K562 (cell line): ENCODE measurements at regions not wholly inside any gene's neighbourhood (a gene's known extent, or its start where the extent isn't known, plus 50 kb on each side); places are given as distances from the start of the nearest gene placed in this dataset.

Experiments used
- ATAC-seq: fragments of 200-7000 bp; cut with Tn5 transposase; 3 replicates; pipeline ENCODE4 v1.9.1; 2020; ENCODE audit warnings: moderate library complexity
- BruUV-seq: library from RNA; stranded (reverse); fragments of 400-500 nt; replicated peaks from 2 replicates; lab custom pipeline; 2021; lab: Mats Ljungman, UMichigan
- CTCF ChIA-PET: fragments of 300-600 bp; formaldehyde crosslinking; extraction: SDS; loops from one replicate; lab custom pipeline; 2021; ENCODE audit warnings: low intra/inter-chr PET ratio; lab: Yijun Ruan, JAX
- POLR2A ChIA-PET: fragments of 300-600, 350-650 bp; sonication (Branson Sonifier 250); formaldehyde crosslinking; extraction: SDS; loops from one replicate; lab custom pipeline; 2021; ENCODE audit warnings: antibody characterized with exemption, inconsistent platforms; lab: Yijun Ruan, JAX
- DNase-seq, 4 experiments: peaks; one replicate each; pipeline versions ENCODE4 v3.0.0 to v3.0.0-alpha.2; 2011 to 2018; ENCODE audit warnings: low spot score in 3 of 4, mixed read lengths in 3 of 4; ENCODE audit errors: extremely low read depth in 1 of 4
- FAIRE-seq: peaks from 2 replicates; lab custom pipeline; 2011; peaks lifted over from hg19 to GRCh38; lab: Jason Lieb, UNC
- H2AFZ ChIP-seq: 2 replicates; pipeline ENCODE4 v1.6.0; 2011; ENCODE audit warnings: low read depth, low read length, control low read depth, inconsistent platforms
- H3K27ac ChIP-seq: fragments of 200-600 bp; 3 replicates; pipeline ENCODE4 v1.8.0; 2011; ENCODE audit warnings: low read depth, mild to moderate bottlenecking, control low read depth, inconsistent platforms, low read length, moderate library complexity, mixed read lengths; ENCODE audit errors: extremely low read depth
- H3K27me3 ChIP-seq, 2 experiments: fragments of 300-600 bp in 1 of 2; 2 replicates in 1 of 2; 3 replicates in 1 of 2; pipeline versions ENCODE4 v1.6.0 to v1.8.0; 2011; ENCODE audit warnings: inconsistent platforms in 2 of 2, low read length in 2 of 2, mild to moderate bottlenecking in 1 of 2, mixed read lengths in 1 of 2, moderate library complexity in 1 of 2; ENCODE audit not compliant: control insufficient read depth in 2 of 2, insufficient read depth in 2 of 2
- H3K36me3 ChIP-seq: fragments of 300-600 bp; 3 replicates; pipeline ENCODE4 v1.8.0; 2011; ENCODE audit warnings: mild to moderate bottlenecking, low read length, inconsistent platforms; ENCODE audit not compliant: control insufficient read depth, insufficient read depth
- H3K4me1 ChIP-seq, 2 experiments: fragments of 200-600 bp in 1 of 2; replicated peaks in 1 of 2; 2 replicates in 1 of 2; 3 replicates in 1 of 2; pipeline versions ENCODE4 v1.5.1 to v1.8.0; 2011; ENCODE audit warnings: inconsistent platforms in 2 of 2, low read length in 2 of 2, mild to moderate bottlenecking in 1 of 2, mixed read lengths in 1 of 2, moderate library complexity in 1 of 2; ENCODE audit not compliant: control insufficient read depth in 2 of 2, insufficient read depth in 2 of 2
- H3K4me2 ChIP-seq: 2 replicates; pipeline ENCODE4 v1.6.1; 2011; ENCODE audit warnings: low read length, control low read depth, inconsistent platforms, mixed read lengths; ENCODE audit not compliant: insufficient read depth
- H3K4me3 ChIP-seq: fragments of 200-600 bp; sonication (generic), shearing (Covaris generic); 2 replicates; pipeline ENCODE4 v1.5.1; 2016; ENCODE audit warnings: control low read depth, inconsistent platforms
- H3K79me2 ChIP-seq: fragments of 200-600 bp; 3 replicates; pipeline ENCODE4 v1.8.0; 2011; ENCODE audit warnings: low read length, inconsistent platforms; ENCODE audit not compliant: control insufficient read depth, insufficient read depth
- H3K9ac ChIP-seq, 2 experiments: 2 replicates each; pipeline versions ENCODE4 v1.6.0 to v1.6.1; 2011; ENCODE audit warnings: low read depth in 2 of 2, low read length in 2 of 2, control low read depth in 1 of 2, inconsistent platforms in 1 of 2, mild to moderate bottlenecking in 1 of 2, mixed read lengths in 1 of 2; ENCODE audit not compliant: insufficient read depth in 1 of 2
- H3K9me1 ChIP-seq: one replicate; pipeline ENCODE4 v1.6.0; 2011; ENCODE audit warnings: inconsistent platforms, mild to moderate bottlenecking, low read length, moderate library complexity; ENCODE audit not compliant: control insufficient read depth, insufficient read depth
- H3K9me3 ChIP-seq: replicated peaks from 2 replicates; pipeline ENCODE4 v1.5.1; 2011; ENCODE audit warnings: low read depth, low read length, inconsistent platforms; ENCODE audit not compliant: control insufficient read depth, insufficient read depth
- H4K20me1 ChIP-seq: replicated peaks from 2 replicates; pipeline ENCODE4 v1.6.1; 2011; ENCODE audit warnings: low read length, inconsistent platforms, mixed read lengths; ENCODE audit not compliant: control insufficient read depth, insufficient read depth
- GTF2B ChIP-seq: IDR thresholded peaks from 2 replicates; pipeline ENCODE4 v1.6.1; 2011; ENCODE audit not compliant: insufficient read length; ENCODE audit errors: extremely low read depth
- SMARCA4 ChIP-seq: fragments of 450-650 bp; IDR thresholded peaks from 2 replicates; pipeline ENCODE4 v1.6.1; 2016
- ZNF282 ChIP-seq: sonication (generic); formaldehyde crosslinking; IDR thresholded peaks from 2 replicates; pipeline ENCODE4 v1.8.1; 2023; ENCODE audit warnings: missing genetic modification reagents
- ZNF316 ChIP-seq: fragments of 450-650 bp; IDR thresholded peaks from 2 replicates; pipeline ENCODE4 v1.6.1; 2016
- ZNF699 ChIP-seq: fragments of 250-450 bp; sonication (Bioruptor Pico); IDR thresholded peaks from 2 replicates; pipeline ENCODE4 v1.8.0; 2021; ENCODE audit warnings: mild to moderate bottlenecking, moderate library complexity; ENCODE audit not compliant: insufficient replicate concordance
- ZNF740 ChIP-seq, 3 experiments: fragments of 200-800 bp in 1 of 3; sonication (Bioruptor generic) in 1 of 3; sonication (generic) in 1 of 3; formaldehyde crosslinking in 1 of 3; IDR thresholded peaks; 2 replicates each; pipeline versions ENCODE4 v1.6.1 to v1.8.0; 2016 to 2022; ENCODE audit warnings: mild to moderate bottlenecking in 2 of 3, missing compliant biosample characterization in 2 of 3, missing genetic modification characterization in 2 of 3, missing genetic modification reagents in 1 of 3
- in situ Hi-C: fragments of 300-500 bp; cut with MboI; formaldehyde crosslinking; loops from 4 replicates; pipeline ENCODE4 v1.15.0; 2018; ENCODE audit warnings: inconsistent platforms, mixed read lengths
- intact Hi-C: fragments of 100-400 bp; cut with micrococcal nuclease; formaldehyde crosslinking; loops from 2 replicates; pipeline ENCODE4 v1.14.2; 2022

DNA sequence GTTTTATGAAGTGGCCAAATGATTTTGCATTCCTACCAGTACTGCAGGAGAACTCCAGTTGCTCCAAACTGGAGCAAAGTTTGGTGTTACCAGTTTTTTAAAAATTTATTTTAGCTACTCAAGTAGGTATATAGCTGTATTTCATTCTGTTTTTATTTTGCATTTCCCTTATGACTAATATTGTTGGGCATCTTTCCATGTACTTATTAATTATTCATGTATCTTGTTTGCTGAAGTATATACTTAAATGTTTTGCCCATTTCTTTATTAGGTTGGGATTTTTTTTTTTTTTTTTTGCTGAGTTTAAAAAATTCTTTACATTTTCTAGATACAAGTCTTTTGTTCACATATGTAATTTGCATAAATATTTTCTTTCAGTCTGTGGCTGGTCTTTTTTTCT is 386.6 kb upstream of the DAB2 start:
- ChIA-PET POLR2A (no interaction called here), CTCF (no interaction called here)
- no peak overlapping the region for H2AFZ ChIP-seq
- no TSS peak for BruUV-seq
- no peak overlapping the region for H3K4me3 ChIP-seq
- intact Hi-C loops (no loop called here), in situ Hi-C loops (no loop called here)
- no peaks in the 10 kb centered on the region for H3K27me3 ChIP-seq
- no peak overlapping the region for H3K4me2 ChIP-seq
- ATAC-seq, result no peak
- no peaks in the 10 kb centered on the region for H3K79me2 ChIP-seq
- TF ChIP-seq ZNF316 (peak; percentile 45; the same call in 1 of the 2 replicates), SMARCA4 (no peak), ZNF740 (CRISPR knock-in tag; IDR thresholded peaks at IDR 0.05) (no peak), ZNF740 (tag; IDR thresholded peaks at IDR 0.05) (no peak), ZNF699 (no peak), ZNF282 (CRISPR knock-in tag) (no peak), GTF2B (no peak)
- no peak overlapping the region for H3K27ac ChIP-seq
- no peaks in the 10 kb centered on the region for H4K20me1 ChIP-seq
- no peaks in the 10 kb centered on the region for H3K9me3 ChIP-seq
- no peaks in the 10 kb centered on the region for H3K4me1 ChIP-seq
- no peaks in the 10 kb centered on the region for H3K9me1 ChIP-seq
- no peak for FAIRE-seq
- DNase-seq, result no peak
- H3K36me3 ChIP-seq, result no peaks in the 10 kb centered on the region
- H3K9ac ChIP-seq, result no peak overlapping the region
